ENCODE measurements at regions not wholly inside any gene's neighbourhood (a gene's known extent, or its start where the extent isn't known, plus 50 kb on each side); places are given as distances from the start of the nearest gene placed in this dataset.
"Not testable (repeated sequence)": the region's sequence is repeated elsewhere in the genome, so short reads cannot be mapped to it uniquely, and the experiment has no call there.

DNA sequence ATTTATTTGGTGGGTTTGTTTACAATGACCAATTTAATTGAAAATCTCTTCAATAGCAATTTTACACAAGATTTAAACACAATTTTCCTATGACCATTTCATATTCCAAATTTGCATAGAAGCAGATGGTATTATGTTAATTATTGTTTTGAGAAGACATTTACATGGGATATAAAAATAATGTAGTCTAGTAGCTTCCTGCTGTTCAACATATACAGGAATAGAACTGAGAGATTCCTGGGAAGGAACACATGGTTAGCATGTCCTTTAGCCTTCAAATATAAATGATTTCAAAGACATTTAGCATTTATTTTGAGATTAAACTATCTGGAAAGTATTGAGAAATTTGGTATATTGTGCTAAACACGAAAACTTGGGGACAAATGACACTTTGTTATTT, 129.6 kb downstream of the KCNE4 start:
- Histone ChIP-seq H3K9me3 (ENCODE audit: insufficient read depth, low read depth, low read length) (peaks cover 9% of the 10 kb centered on the region; the same call in 1 of the 2 replicates), H3K27me3 (ENCODE audit: insufficient read depth, low read length) (no peaks in the 10 kb centered on the region), H3K9ac (ENCODE audit: low read depth, low read length) (no peak overlapping the region), H3K4me1 (ENCODE audit: insufficient read depth, low read length) (no peaks in the 10 kb centered on the region), H3K36me3 (ENCODE audit: insufficient read depth, low read length) (no peaks in the 10 kb centered on the region), H3K4me3 (ENCODE audit: low read length) (no peak overlapping the region), H3K27ac (ENCODE audit: low read depth, low read length) (no peak overlapping the region)
- WGBS: 63% methylated on average over 1 of the region's 1 CpG

DNA sequence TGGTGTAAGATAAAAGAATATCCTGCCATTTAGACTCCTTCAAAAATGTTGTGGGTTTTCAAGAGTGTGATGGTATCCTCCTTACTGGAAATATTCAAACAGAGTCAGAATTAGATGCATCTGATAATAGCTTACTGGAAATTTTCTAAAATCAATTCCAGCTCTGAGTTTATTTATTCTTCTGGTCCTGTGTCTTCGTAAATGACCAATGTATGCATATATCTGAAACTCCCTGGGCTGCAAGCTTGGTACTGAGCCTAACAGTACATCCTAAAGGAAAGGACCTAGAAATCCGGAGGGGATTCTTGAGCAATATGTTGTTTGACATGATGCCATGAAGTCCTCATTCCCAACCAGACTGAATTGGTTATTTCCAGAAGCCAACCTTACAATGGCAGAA, 130.4 kb downstream of the KCNE4 start:
- 98% methylated on average over 2 of the region's 2 CpGs for WGBS
- Histone ChIP-seq H3K27ac (ENCODE audit: low read depth, low read length) (no peak overlapping the region), H3K9me3 (ENCODE audit: insufficient read depth, low read depth, low read length) (peaks cover 9% of the 10 kb centered on the region; the same call in 1 of the 2 replicates), H3K27me3 (ENCODE audit: insufficient read depth, low read length) (no peaks in the 10 kb centered on the region), H3K4me3 (ENCODE audit: low read length) (no peak overlapping the region), H3K36me3 (ENCODE audit: insufficient read depth, low read length) (no peaks in the 10 kb centered on the region), H3K9ac (ENCODE audit: low read depth, low read length) (no peak overlapping the region), H3K4me1 (ENCODE audit: insufficient read depth, low read length) (no peaks in the 10 kb centered on the region)

DNA sequence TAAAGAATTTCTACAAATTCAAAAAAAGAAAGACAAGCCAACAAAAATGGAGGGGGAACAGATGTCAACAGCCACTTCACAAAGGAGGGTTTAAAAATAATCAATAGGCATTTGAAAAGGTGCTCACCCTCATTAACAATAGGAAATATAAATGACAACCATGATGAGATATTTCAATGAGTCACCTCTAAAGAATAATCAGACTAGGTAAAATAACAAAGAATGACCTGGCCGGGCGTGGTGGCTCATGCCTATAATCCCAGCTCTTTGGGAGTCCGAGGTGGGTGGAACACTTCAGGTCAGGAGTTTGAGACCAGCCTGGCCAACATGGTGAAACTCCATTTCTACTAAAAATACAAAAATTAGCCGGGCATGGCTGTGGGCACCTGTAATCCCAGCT, 133.6 kb downstream of the KCNE4 start:
- 93% methylated on average over 4 of the region's 4 CpGs for WGBS
- H3K27ac ChIP-seq (ENCODE audit: low read depth, low read length): no peak overlapping the region
- no peak overlapping the region for H3K4me3 ChIP-seq (ENCODE audit: low read length)
- H3K9me3 ChIP-seq (ENCODE audit: insufficient read depth, low read depth, low read length): peaks cover 9% of the 10 kb centered on the region; the same call in 1 of the 2 replicates
- no peak overlapping the region for H3K9ac ChIP-seq (ENCODE audit: low read depth, low read length)
- no peaks in the 10 kb centered on the region for H3K27me3 ChIP-seq (ENCODE audit: insufficient read depth, low read length)
- H3K36me3 ChIP-seq (ENCODE audit: insufficient read depth, low read length): no peaks in the 10 kb centered on the region
- no peaks in the 10 kb centered on the region for H3K4me1 ChIP-seq (ENCODE audit: insufficient read depth, low read length)

DNA sequence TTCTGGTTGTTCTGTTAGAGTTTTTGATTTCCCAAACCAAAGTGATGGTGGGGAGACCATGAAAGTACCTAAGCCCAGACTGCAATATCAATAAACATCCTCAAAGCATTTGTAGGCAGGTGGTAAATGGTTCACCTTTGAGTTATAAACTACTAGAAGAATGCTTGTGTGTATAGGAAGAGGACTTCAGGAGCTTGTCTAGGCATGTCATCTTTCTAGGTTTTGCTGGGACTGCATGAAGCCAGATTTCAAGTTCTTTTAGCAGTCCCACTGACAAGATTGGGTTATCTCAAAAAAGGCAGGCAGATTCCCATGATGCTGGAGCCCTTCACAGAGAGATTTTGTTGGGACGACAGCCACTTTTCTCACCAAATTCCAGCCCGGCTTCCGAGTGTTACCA, 135.3 kb downstream of the KCNE4 start:
- no peak overlapping the region for H3K27ac ChIP-seq (ENCODE audit: low read depth, low read length)
- no peak overlapping the region for H3K9ac ChIP-seq (ENCODE audit: low read depth, low read length)
- no peak overlapping the region for H3K4me3 ChIP-seq (ENCODE audit: low read length)
- H3K9me3 ChIP-seq (ENCODE audit: insufficient read depth, low read depth, low read length): no peaks in the 10 kb centered on the region
- no peaks in the 10 kb centered on the region for H3K27me3 ChIP-seq (ENCODE audit: insufficient read depth, low read length)
- H3K36me3 ChIP-seq (ENCODE audit: insufficient read depth, low read length): no peaks in the 10 kb centered on the region
- H3K4me1 ChIP-seq (ENCODE audit: insufficient read depth, low read length): no peaks in the 10 kb centered on the region
- WGBS: 89% methylated on average over 3 of the region's 3 CpGs

DNA sequence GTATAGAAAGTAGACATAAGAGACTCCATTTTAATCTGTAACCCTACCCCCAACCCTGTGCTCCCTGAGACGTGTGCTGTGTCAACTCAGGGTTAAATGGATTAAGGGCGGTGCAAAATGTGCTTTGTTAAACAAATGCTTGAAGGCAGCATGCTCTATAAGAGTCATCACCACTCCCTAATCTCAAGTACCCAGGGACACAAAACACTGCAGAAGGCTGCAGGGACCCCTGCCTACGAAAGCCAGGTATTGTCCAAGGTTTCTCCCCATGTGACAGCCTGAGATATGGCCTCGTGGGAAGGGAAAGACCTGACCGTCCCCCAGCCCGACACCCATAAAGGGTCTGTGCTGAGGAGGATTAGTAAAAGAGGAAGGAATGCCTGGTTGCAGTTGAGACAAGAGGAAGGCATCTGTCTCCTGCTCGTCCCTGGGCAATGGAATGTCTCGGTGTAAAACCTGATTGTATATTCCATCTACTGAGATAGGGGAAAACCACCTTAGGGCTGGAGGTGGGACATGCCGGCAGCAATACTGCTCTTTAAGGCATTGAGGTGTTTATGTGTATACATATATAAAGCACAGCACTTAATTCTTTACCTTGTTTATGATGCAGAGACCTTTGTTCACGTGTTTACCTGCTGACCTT, 138.7 kb downstream of the KCNE4 start:
- H3K4me1 ChIP-seq (ENCODE audit: insufficient read depth, low read length); H3K4me3 ChIP-seq (ENCODE audit: low read length); H3K27me3 ChIP-seq (ENCODE audit: insufficient read depth, low read length); H3K9ac ChIP-seq (ENCODE audit: low read depth, low read length); H3K27ac ChIP-seq (ENCODE audit: low read depth, low read length); H3K36me3 ChIP-seq (ENCODE audit: insufficient read depth, low read length); H3K9me3 ChIP-seq (ENCODE audit: insufficient read depth, low read depth, low read length): not testable (repeated sequence)
- 40% methylated on average over 6 of the region's 10 CpGs for WGBS

DNA sequence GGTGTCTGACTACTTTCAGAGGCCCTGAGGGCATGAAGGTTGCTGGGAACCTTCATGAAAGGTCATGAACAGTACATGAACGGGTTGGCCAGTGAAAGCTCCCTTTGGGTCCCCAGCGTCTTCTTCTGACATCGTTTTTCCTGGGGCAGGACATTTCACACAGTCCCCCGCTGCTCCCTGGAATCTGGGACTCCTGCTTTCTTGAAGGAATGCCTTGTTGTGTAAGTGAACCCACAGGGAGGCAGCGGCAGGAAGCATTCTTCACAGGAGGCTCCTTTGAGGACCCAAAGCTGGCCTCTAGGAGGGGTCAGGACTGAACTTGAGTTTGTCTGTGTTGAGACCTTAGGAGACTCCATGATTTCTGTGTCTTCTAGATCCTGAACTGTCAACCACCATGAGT, 144.3 kb downstream of the KCNE4 start:
- Histone ChIP-seq H3K4me3 (ENCODE audit: low read length) (no peak overlapping the region), H3K27ac (ENCODE audit: low read depth, low read length) (no peak overlapping the region), H3K4me1 (ENCODE audit: insufficient read depth, low read length) (no peaks in the 10 kb centered on the region), H3K27me3 (ENCODE audit: insufficient read depth, low read length) (no peaks in the 10 kb centered on the region), H3K9me3 (ENCODE audit: insufficient read depth, low read depth, low read length) (0 out of 2 replicates have a peak, but pooled peaks cover 3% of the 10 kb centered on the region), H3K9ac (ENCODE audit: low read depth, low read length) (no peak overlapping the region), H3K36me3 (ENCODE audit: insufficient read depth, low read length) (no peaks in the 10 kb centered on the region)
- whole genome bisulfite sequencing: 78% methylated on average over 5 of the region's 5 CpGs

DNA sequence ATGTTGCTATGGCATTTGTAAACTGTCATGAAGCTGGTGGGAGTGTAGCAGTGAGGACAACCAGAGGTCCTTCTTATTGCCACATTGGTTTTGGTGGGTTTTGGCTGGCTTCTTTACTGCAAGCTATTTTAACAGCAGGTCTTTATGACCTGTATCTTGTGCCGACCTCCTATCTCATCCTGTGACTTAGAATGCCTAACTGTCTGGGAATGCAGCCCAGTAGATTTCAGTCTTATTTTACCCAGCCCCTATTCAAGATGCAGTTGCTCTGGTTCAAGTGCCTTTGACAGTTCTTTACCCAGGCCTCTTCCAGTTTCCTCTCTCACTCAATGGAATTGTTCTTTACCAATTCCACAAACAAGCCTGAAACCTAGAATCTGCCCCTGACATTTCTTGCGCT, 145.1 kb downstream of the KCNE4 start:
- Histone ChIP-seq H3K27ac (ENCODE audit: low read depth, low read length) (no peak overlapping the region), H3K9me3 (ENCODE audit: insufficient read depth, low read depth, low read length) (0 out of 2 replicates have a peak, but pooled peaks cover 3% of the 10 kb centered on the region), H3K36me3 (ENCODE audit: insufficient read depth, low read length) (no peaks in the 10 kb centered on the region), H3K27me3 (ENCODE audit: insufficient read depth, low read length) (no peaks in the 10 kb centered on the region), H3K4me1 (ENCODE audit: insufficient read depth, low read length) (no peaks in the 10 kb centered on the region), H3K4me3 (ENCODE audit: low read length) (no peak overlapping the region), H3K9ac (ENCODE audit: low read depth, low read length) (no peak overlapping the region)
- WGBS: 93% methylated on average over 2 of the region's 2 CpGs

DNA sequence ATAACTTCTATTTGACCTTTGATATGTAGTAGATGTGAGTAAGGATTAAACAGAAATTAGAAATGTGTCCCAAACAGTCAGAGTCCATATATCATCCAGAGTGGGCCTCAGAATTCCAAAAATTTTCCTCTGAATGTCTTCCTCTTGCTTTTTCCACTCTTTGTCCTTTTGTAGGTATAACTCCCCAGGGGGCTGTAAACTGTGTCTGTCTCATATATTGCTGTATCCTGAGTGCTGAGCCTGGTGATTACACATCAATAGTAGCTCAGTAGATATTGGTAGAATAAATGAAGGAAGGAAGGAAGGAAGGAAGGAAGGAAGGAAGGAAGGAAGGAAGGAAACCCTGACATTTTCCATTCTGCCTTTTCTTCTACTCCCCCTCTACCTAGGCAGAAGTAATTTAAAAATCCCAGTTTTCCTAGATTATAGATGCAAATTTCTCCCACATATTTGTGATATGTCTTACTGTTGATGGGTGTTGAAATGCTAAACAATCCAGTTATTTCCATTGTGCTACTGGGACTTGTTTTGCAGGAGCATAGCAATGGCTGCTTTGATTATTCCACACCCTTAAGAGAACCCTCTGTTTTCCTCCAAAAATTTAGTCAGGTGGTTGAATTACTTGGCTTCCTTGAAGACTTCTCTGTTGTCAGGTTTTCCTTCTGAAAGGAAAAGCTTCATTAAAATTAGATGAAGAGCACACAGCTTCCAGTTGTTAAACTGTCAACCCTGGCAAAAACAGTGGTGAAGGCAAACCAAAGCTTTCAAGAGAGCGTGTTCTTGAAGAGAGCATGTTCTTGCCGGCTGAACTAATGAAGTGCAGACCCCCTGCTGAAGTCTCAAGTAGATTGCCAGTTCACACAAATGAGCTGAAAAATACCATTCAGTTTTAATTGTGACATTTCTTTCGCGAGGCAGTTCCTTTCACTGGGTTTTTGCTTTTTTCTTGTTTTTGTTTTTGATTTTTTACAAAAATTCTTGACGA, 147.8 kb downstream of the KCNE4 start:
- Histone ChIP-seq H3K36me3 (ENCODE audit: insufficient read depth, low read length) (no peaks in the 10 kb centered on the region), H3K27ac (ENCODE audit: low read depth, low read length) (no peak overlapping the region), H3K9ac (ENCODE audit: low read depth, low read length) (no peak overlapping the region), H3K4me1 (ENCODE audit: insufficient read depth, low read length) (peaks cover 9% of the 10 kb centered on the region; the same call in 1 of the 2 replicates), H3K27me3 (ENCODE audit: insufficient read depth, low read length) (no peaks in the 10 kb centered on the region), H3K9me3 (ENCODE audit: insufficient read depth, low read depth, low read length) (0 out of 2 replicates have a peak, but pooled peaks cover 3% of the 10 kb centered on the region), H3K4me3 (ENCODE audit: low read length) (no peak overlapping the region)
- 85% methylated on average over 5 of the region's 5 CpGs for WGBS

DNA sequence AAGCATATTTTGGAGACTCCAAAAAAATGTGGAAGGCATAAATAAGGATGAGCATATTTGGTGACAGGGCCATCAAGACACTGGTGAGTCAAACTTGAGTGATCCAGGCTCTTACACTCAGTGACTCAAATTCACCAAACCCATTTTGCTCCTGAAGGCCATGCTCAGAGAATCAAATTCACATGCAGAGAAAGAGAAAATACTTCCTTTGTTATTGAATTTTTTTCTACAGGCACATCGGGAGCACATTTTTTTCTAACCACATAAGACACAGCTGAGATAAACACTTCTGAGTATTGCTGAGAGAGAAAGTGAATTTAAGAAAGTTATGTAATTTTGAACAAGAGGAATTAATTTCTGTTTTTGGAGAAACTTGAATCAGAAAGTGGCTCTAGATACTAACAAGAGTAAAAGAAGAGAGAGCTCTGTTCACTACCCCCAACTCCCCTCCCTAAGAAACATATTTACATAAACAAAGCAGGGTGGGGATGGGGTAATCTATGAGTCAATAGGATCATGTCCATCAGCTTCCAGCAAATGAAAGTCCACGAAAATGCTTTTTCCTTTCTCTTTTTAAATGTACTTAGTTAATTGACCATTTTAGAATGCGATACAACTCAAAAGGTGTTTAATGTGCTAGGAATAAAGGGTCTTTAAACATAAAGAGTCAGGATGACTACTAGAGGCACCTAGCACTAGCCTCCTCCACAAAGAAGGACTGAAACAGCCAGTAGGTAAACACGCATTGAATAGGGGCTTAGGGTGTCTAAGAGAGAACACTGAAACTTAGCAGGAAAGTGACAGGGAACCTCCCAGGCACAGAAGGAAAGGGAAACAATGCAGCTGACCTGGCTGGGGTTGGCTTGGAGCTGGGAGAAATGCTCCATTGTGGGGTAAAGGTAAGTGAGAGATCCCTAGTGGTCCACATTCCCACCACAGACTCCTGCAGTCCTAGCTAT, 152.3 kb downstream of the KCNE4 start:
- 65% methylated on average over 2 of the region's 4 CpGs for WGBS
- H3K27ac ChIP-seq (ENCODE audit: low read depth, low read length): no peak overlapping the region

DNA sequence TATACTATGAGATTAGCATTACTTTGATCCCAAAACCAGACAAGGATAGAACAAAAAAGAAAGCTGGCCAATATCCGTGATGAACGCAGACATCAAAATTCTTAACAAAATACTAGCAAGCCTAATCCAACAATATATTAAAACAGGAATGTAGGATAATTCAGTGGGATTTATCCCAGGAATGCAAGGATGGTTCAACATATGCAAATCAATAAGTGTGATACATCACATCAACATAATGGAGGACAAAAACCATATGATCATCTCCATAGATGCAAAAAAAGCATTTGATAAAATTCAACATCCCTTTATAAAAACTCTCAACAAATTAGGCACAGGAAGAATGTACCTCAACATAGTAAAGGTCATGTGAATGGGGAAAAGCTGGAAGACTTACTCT, 158.5 kb downstream of the KCNE4 start:
- H3K36me3 ChIP-seq (ENCODE audit: insufficient read depth, low read length): no peaks in the 10 kb centered on the region
- 100% methylated on average over 2 of the region's 2 CpGs for WGBS
- no peak overlapping the region for H3K4me3 ChIP-seq (ENCODE audit: low read length)
- H3K4me1 ChIP-seq (ENCODE audit: insufficient read depth, low read length): no peaks in the 10 kb centered on the region
- no peak overlapping the region for H3K27ac ChIP-seq (ENCODE audit: low read depth, low read length)
- peaks cover 9% of the 10 kb centered on the region; the same call in 1 of the 2 replicates for H3K9me3 ChIP-seq (ENCODE audit: insufficient read depth, low read depth, low read length)
- no peaks in the 10 kb centered on the region for H3K27me3 ChIP-seq (ENCODE audit: insufficient read depth, low read length)
- no peak overlapping the region for H3K9ac ChIP-seq (ENCODE audit: low read depth, low read length)

More for the DNA sequence above, 152.3 kb downstream of the KCNE4 start:
- H3K4me1 ChIP-seq (ENCODE audit: insufficient read depth, low read length): peaks cover 9% of the 10 kb centered on the region; the same call in 1 of the 2 replicates
- H3K27me3 ChIP-seq (ENCODE audit: insufficient read depth, low read length): no peaks in the 10 kb centered on the region
- H3K9me3 ChIP-seq (ENCODE audit: insufficient read depth, low read depth, low read length): no peaks in the 10 kb centered on the region
- H3K36me3 ChIP-seq (ENCODE audit: insufficient read depth, low read length): no peaks in the 10 kb centered on the region
- H3K9ac ChIP-seq (ENCODE audit: low read depth, low read length): no peak overlapping the region
- no peak overlapping the region for H3K4me3 ChIP-seq (ENCODE audit: low read length)

Data from HUES64 (cell line).